AG08395 (cell line): ENCODE measurements at regions not wholly inside any gene's neighbourhood (a gene's known extent, or its start where the extent isn't known, plus 50 kb on each side); places are given as distances from the start of the nearest gene placed in this dataset.

Source experiments
- DNase-seq: peaks from one replicate; pipeline ENCODE4 v3.0.0; 2012; ENCODE audit warnings: mixed read lengths, low spot score

DNA sequence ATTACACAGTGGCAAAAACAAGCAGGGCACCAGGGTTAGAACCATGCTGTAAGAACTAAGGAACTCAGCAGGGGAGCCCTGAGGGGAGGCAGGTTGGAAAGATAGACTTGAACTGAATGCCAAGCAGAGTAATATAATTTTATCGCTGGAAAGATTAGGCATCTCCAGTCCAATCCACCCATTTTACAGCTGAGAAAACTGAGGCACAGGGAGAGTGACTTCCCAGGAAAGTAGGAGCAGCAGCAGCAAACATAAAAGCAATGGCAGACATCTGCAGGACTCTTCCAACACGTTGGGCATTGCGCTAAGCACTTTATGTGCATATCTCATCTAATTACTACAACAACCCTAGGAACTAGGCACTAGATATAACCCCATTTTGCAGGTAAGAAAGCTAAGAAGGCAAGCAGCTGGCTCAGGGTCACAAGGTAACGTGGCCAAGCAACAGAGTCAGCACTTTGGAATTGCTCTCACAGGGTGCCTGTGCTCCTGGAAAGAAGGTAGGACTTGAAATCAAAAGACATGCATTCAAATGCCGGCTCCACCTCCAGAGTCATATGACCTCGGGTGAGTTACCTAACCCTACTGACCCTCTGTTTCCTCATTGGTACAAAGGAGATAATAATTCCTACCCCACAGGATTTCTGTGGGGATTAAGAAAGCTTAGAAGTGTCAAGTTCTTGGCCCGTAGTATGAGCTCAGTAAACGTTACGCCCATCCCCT is 215.3 kb downstream of the BARX2 start:
- no peak for DNase-seq

DNA sequence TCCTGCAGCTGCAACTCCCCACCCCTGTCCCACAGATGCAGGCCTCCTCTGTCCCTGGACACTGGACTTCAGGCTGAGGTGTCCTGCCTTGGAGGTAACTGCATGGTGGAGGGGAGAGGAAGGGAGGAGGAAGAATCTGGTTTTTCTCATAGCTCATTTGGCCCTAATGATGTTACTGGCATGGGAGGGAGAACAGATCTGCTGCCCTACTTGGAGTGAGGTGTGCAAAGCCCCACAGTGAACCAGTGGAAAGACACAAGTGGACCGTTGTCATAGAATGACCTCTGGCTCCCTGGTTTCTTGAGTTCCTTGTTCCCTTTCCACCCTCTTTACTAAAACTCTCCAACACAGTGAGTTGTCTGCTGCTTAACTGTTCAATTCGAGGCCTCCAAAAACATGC is 215.9 kb downstream of the BARX2 start:
- DNase-seq: no peak

DNA sequence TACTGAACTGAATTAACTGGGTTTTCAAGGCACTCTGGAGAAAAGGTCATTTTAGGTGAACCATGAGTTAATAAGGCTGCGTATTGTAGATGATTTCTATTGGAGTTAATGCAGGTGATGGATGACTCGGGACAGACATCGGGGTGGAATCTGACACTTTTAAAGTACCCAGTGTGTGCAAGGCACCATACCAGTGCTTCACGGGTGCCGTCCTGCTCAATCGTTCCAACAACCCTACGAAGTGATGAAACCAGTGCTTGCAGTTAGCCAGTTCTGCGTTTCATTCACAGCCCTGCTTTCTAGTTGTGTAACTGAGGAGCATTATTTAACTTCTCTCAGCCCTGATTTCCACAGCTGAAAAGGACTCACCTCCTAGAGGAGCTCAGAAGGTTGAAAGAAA is 216.5 kb downstream of the BARX2 start:
- DNase-seq: no peak

DNA sequence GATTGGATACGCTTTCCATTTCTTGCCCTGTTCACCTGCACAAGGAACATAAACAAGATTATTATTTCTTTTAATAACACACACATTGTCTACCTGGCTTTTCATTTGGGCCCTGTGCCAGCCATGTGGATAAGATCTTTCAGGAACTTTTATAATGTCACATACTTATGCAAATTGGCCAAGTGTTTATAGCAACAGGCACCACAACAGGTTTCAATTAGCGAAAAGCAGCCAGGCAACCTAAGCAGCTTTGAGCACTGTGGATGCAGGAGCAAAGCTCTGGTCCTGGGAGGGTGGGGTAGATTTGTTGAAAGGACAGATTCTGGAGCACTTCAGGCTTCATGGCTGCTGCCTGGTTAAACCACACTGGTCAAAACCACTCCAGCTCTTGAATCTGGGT is 217.4 kb downstream of the BARX2 start:
- DNase-seq: no peak

GRCh38 chr11:129595038-129595962 is 219.7 kb downstream of the BARX2 start:
- no peak for DNase-seq

DNA sequence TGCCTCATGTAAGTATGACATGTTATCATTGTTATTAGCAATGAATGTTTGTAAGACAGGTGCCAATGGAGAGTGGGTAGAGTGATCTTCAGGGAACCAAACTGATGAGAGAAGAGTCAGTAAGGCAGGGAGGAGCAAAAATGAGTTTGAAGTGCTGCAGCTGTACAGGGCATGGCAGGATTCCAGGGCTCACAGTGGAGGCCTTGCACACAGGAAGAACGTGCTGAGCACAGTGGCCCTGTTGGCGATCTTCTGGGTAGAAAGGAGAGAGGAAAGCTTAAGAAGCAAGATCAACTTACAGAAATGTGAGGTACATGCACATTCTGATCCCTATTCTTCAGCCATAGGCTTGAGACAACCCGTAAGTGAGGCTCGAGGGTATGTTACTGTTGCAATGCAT is 219.3 kb upstream of the TMEM45B start:
- no peak for DNase-seq

DNA sequence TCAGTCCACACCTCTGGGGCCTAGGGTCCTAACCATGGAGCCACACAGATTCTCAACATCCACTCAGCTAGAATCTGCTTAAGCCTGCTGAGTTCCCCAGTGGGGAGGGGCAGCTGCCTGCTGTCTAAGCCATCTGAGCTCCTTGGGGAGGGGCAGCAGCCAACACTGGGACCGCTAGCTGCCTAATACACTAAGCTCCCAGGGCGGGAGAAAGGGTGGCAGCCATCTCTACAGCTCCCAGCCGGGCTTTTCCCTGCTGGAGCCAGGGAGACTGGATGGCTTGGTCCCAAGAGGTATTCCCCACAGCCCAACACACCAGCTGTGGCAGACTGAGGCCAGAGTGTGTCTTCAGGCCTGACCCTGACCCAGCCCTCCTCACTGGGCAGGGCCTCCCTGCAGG is 217.3 kb upstream of the TMEM45B start:
- DNase-seq: no peak

- DNase-seq: no peak
These were observed 209.8 kb upstream of the TMEM45B start for GRCh38 chr11:129605815-129606214.

- DNase-seq: no peak
These were observed 206.9 kb upstream of the TMEM45B start for GRCh38 chr11:129608711-129609110.

- no peak for DNase-seq
These were observed 205.5 kb upstream of the TMEM45B start for GRCh38 chr11:129610125-129610524.

- DNase-seq: no peak
These were observed 205.1 kb upstream of the TMEM45B start for GRCh38 chr11:129610545-129610944.

- DNase-seq: no peak
These were observed 203.8 kb upstream of the TMEM45B start for GRCh38 chr11:129611661-129612446.

DNA sequence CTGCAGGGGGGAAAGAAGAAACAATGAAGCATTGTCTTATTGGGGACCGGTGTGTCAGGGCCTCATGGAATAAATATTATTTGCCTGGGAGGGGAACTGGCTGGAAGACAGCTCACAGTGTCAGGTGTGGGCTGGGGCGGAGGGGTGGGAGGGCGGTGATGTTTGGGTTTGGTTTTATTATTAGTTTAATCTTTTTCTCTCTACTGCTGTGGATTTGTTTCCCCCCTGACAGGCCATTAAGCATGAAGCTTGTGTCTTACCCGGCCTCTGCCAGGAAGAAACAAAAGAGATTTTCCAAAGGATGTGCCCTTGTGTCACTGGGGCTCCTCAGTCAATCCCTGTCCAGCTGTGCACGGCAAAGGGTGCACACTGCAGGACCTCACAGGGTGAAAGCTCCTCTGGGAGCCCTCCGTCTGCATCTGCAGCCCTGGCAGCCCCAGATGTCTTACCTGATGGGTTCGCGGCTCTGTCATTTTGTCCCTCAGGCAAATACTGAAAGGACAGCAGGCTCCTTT is 203.1 kb upstream of the TMEM45B start:
- DNase-seq: no peak

GRCh38 chr11:129613071-129613470 is 202.6 kb upstream of the TMEM45B start:
- DNase-seq: no peak

- DNase-seq: no peak
These were observed 201.2 kb upstream of the TMEM45B start for GRCh38 chr11:129614256-129614944.

DNA sequence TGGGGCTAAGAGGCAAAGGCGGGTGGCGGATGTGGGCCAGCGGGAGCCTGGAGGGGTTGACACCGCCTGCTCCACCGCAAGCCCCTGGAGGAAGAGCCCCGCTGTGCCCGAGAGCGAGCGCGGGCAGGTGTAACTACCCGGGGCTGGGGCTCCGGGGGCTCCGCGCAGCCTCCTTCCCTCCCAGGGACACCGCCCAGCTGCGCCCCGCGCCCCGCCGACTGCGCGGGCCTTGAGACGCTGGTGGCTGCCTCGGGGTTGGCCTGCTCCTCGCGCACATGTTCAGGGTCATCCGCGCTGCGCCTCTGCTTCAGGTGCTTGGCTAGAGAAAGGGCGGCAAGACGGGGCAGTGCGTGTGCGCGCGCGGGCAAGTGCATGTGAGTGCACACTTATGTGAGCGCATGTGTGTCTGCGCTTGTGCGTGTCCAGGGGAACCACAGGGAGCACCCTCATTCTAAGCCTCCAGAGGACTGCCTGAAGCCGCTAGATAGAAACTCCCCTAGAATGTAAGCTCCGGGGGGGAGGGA is 197.5 kb upstream of the TMEM45B start:
- no peak for DNase-seq

- no peak for DNase-seq
These were observed 195.2 kb upstream of the TMEM45B start for GRCh38 chr11:129620237-129621104.

DNA sequence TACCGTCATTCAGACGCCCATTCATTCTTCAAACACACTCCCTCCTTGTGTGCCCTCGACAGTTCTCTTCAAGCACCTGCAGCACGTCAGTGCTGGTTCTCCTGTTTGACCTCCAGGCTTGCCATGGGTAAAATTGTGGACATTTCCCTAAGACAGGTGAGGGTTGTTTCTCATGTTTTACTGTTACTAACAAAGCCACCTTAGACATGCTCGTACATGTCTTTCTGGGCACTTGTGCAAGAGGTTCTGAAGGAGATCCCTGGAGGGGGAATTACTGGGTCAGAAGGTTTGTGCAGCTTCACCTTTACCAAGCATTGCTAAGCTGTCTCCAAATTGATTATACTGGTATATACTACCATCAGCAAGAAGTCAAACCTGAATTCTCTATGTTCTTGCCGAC is 189.7 kb upstream of the TMEM45B start:
- DNase-seq: no peak

DNA sequence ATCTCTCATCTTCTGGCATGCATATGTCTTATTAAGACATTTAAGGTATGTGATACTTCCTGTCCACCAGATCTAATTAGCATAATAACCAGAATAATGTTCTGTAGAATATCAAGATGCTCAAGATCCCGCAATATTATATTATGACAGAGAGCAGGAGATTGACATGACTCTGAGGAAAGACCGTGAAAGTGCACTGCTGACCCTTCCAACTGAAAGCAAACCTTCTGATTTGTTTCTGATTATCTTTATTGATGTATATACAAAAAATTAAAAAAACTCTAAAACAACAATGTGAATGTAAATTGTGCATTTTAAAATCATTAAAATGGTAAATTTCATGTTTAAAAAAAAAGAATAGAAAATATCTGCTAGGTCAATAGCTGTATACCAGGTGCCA is 184.4 kb upstream of the TMEM45B start:
- DNase-seq: no peak

DNA sequence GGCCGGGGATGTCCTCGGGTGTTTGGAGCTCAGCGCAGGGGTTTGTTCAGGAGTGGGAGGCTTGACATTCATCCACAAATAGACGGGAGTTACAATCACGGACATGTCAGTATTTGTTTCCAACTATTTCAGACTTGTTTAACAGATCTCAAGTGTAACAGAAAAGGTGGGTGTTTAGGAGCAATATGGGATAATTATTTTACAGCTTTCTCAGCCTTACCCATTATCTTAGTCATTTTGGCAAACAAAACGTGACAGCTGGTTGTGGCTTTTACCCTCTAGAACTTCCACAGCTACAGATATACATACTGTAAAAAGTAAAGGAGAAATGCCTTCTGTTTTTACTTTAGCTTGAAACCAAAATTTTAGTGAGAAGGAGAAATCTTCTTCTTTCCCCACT is 178.7 kb upstream of the TMEM45B start:
- no peak for DNase-seq

GRCh38 chr11:129637473-129637872 is 178.2 kb upstream of the TMEM45B start:
- DNase-seq: no peak
